MM.1S (cell line): ENCODE measurements at regions not wholly inside any gene's neighbourhood (a gene's known extent, or its start where the extent isn't known, plus 50 kb on each side); places are given as distances from the start of the nearest gene placed in this dataset.

Experiments used
- CTCF ChIP-seq: fragments of 300-600 bp; sonication (generic); IDR thresholded peaks from 2 replicates; pipeline ENCODE4 v1.5.1; 2016; ENCODE audit warnings: antibody characterized with exemption, low read length, mixed read lengths
- EZH2phosphoT487 ChIP-seq: fragments of 300-600 bp; sonication (generic); IDR thresholded peaks from 2 replicates; pipeline ENCODE4 v1.6.1; 2018; ENCODE audit warnings: antibody characterized with exemption, low read length

DNA sequence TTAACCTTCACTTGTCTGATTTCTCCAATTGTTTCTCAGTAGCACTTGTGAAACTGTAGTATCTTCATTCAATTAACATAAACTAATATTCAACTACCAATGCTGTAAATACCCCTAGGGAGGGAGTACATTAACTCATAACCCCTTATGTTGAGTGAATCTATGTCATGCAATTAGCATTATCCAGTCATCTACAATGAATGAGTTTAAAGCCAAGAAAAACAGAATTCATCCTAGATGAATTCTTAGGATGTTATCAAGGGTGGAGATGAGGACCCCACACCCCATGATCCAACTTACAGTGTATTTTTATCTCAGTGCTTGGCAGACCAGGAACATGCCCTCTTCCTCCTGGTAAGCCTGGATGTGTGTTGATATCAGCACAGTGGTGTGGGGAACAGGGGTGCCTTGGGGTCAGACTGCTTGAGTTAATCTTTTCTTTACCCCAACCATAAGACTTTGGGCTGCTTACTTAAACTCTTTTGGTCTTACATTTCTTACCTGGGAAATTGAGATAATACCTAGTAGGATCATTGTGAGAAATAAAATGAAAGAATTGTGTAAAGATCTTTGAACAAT, 62.1 kb upstream of the SCOC start:
- TF ChIP-seq CTCF (no peak), EZH2phosphoT487 (no peak)
